K562 (cell line): ENCODE measurements at regions not wholly inside any gene's neighbourhood (a gene's known extent, or its start where the extent isn't known, plus 50 kb on each side); places are given as distances from the start of the nearest gene placed in this dataset.

Experiments
- ATAC-seq: fragments of 200-7000 bp; cut with Tn5 transposase; 3 replicates; pipeline ENCODE4 v1.9.1; 2020; ENCODE audit warnings: moderate library complexity
- BruUV-seq: library from RNA; stranded (reverse); fragments of 400-500 nt; replicated peaks from 2 replicates; lab custom pipeline; 2021; lab: Mats Ljungman, UMichigan
- CTCF ChIA-PET: fragments of 300-600 bp; formaldehyde crosslinking; extraction: SDS; loops from one replicate; lab custom pipeline; 2021; ENCODE audit warnings: low intra/inter-chr PET ratio; lab: Yijun Ruan, JAX
- POLR2A ChIA-PET: fragments of 300-600, 350-650 bp; sonication (Branson Sonifier 250); formaldehyde crosslinking; extraction: SDS; loops from one replicate; lab custom pipeline; 2021; ENCODE audit warnings: antibody characterized with exemption, inconsistent platforms; lab: Yijun Ruan, JAX
- DNase-seq, 4 experiments: peaks; one replicate each; pipeline versions ENCODE4 v3.0.0 to v3.0.0-alpha.2; 2011 to 2018; ENCODE audit warnings: low spot score in 3 of 4, mixed read lengths in 3 of 4; ENCODE audit errors: extremely low read depth in 1 of 4
- FAIRE-seq: peaks from 2 replicates; lab custom pipeline; 2011; peaks lifted over from hg19 to GRCh38; lab: Jason Lieb, UNC
- H2AFZ ChIP-seq: 2 replicates; pipeline ENCODE4 v1.6.0; 2011; ENCODE audit warnings: low read depth, low read length, control low read depth, inconsistent platforms
- H3K27ac ChIP-seq: fragments of 200-600 bp; 3 replicates; pipeline ENCODE4 v1.8.0; 2011; ENCODE audit warnings: low read depth, mild to moderate bottlenecking, control low read depth, inconsistent platforms, low read length, moderate library complexity, mixed read lengths; ENCODE audit errors: extremely low read depth
- H3K27me3 ChIP-seq, 2 experiments: fragments of 300-600 bp in 1 of 2; 2 replicates in 1 of 2; 3 replicates in 1 of 2; pipeline versions ENCODE4 v1.6.0 to v1.8.0; 2011; ENCODE audit warnings: inconsistent platforms in 2 of 2, low read length in 2 of 2, mild to moderate bottlenecking in 1 of 2, mixed read lengths in 1 of 2, moderate library complexity in 1 of 2; ENCODE audit not compliant: control insufficient read depth in 2 of 2, insufficient read depth in 2 of 2
- H3K36me3 ChIP-seq: fragments of 300-600 bp; 3 replicates; pipeline ENCODE4 v1.8.0; 2011; ENCODE audit warnings: mild to moderate bottlenecking, low read length, inconsistent platforms; ENCODE audit not compliant: control insufficient read depth, insufficient read depth
- H3K4me1 ChIP-seq, 2 experiments: fragments of 200-600 bp in 1 of 2; replicated peaks in 1 of 2; 2 replicates in 1 of 2; 3 replicates in 1 of 2; pipeline versions ENCODE4 v1.5.1 to v1.8.0; 2011; ENCODE audit warnings: inconsistent platforms in 2 of 2, low read length in 2 of 2, mild to moderate bottlenecking in 1 of 2, mixed read lengths in 1 of 2, moderate library complexity in 1 of 2; ENCODE audit not compliant: control insufficient read depth in 2 of 2, insufficient read depth in 2 of 2
- H3K4me2 ChIP-seq: 2 replicates; pipeline ENCODE4 v1.6.1; 2011; ENCODE audit warnings: low read length, control low read depth, inconsistent platforms, mixed read lengths; ENCODE audit not compliant: insufficient read depth
- H3K4me3 ChIP-seq: fragments of 200-600 bp; sonication (generic), shearing (Covaris generic); 2 replicates; pipeline ENCODE4 v1.5.1; 2016; ENCODE audit warnings: control low read depth, inconsistent platforms
- H3K79me2 ChIP-seq: fragments of 200-600 bp; 3 replicates; pipeline ENCODE4 v1.8.0; 2011; ENCODE audit warnings: low read length, inconsistent platforms; ENCODE audit not compliant: control insufficient read depth, insufficient read depth
- H3K9ac ChIP-seq, 2 experiments: 2 replicates each; pipeline versions ENCODE4 v1.6.0 to v1.6.1; 2011; ENCODE audit warnings: low read depth in 2 of 2, low read length in 2 of 2, control low read depth in 1 of 2, inconsistent platforms in 1 of 2, mild to moderate bottlenecking in 1 of 2, mixed read lengths in 1 of 2; ENCODE audit not compliant: insufficient read depth in 1 of 2
- H3K9me1 ChIP-seq: one replicate; pipeline ENCODE4 v1.6.0; 2011; ENCODE audit warnings: inconsistent platforms, mild to moderate bottlenecking, low read length, moderate library complexity; ENCODE audit not compliant: control insufficient read depth, insufficient read depth
- H3K9me3 ChIP-seq: replicated peaks from 2 replicates; pipeline ENCODE4 v1.5.1; 2011; ENCODE audit warnings: low read depth, low read length, inconsistent platforms; ENCODE audit not compliant: control insufficient read depth, insufficient read depth
- H4K20me1 ChIP-seq: replicated peaks from 2 replicates; pipeline ENCODE4 v1.6.1; 2011; ENCODE audit warnings: low read length, inconsistent platforms, mixed read lengths; ENCODE audit not compliant: control insufficient read depth, insufficient read depth
- CBX1 ChIP-seq: sonication (generic); IDR thresholded peaks from 2 replicates; pipeline ENCODE4 v1.6.1; 2016; ENCODE audit warnings: antibody characterized with exemption, low read depth, mild to moderate bottlenecking
- KHSRP ChIP-seq: fragments of 450-650 bp; IDR thresholded peaks from 2 replicates; pipeline ENCODE4 v1.6.1; 2017
- SETDB1 ChIP-seq: IDR thresholded peaks from one replicate; pipeline ENCODE4 v1.6.1; 2012; ENCODE audit warnings: low read length, control low read depth, inconsistent platforms
- SMAD1 ChIP-seq: fragments of 150-350 bp; IDR thresholded peaks from 2 replicates; pipeline ENCODE4 v1.6.1; 2014; ENCODE audit warnings: low read length, low read depth; ENCODE audit not compliant: partially characterized antibody
- SRSF9 ChIP-seq: fragments of 200-400 bp; formaldehyde crosslinking; IDR thresholded peaks from 2 replicates; pipeline ENCODE4 v1.6.1; 2017; ENCODE audit warnings: low read depth, low read length, borderline replicate concordance
- ZBTB26 ChIP-seq: fragments of 450-650 bp; formaldehyde crosslinking; IDR thresholded peaks from 2 replicates; pipeline ENCODE4 v1.4.0; 2022; ENCODE audit warnings: missing genetic modification characterization
- ZNF41 ChIP-seq: fragments of 250-450 bp; sonication (Bioruptor Pico); conservative IDR thresholded peaks from 2 replicates; pipeline ENCODE4 v1.4.0; 2020; ENCODE audit warnings: mild to moderate bottlenecking
- ZNF77 ChIP-seq: fragments of 250-450 bp; sonication (Bioruptor Pico); IDR thresholded peaks from 2 replicates; pipeline ENCODE4 v1.5.0; 2020
- WGBS: fragments of 100-300 bp; shearing (Covaris generic); methylation state at CpG from one replicate; pipeline ENCODE4 v1.1.6; 2016; ENCODE audit warnings: low coverage, mixed read lengths; ENCODE audit not compliant: insufficient coverage; ENCODE audit errors: missing lambda C conversion rate; 5-methylcytosine and 5-hydroxymethylcytosine counted together
- in situ Hi-C: fragments of 300-500 bp; cut with MboI; formaldehyde crosslinking; loops from 4 replicates; pipeline ENCODE4 v1.15.0; 2018; ENCODE audit warnings: inconsistent platforms, mixed read lengths
- intact Hi-C: fragments of 100-400 bp; cut with micrococcal nuclease; formaldehyde crosslinking; loops from 2 replicates; pipeline ENCODE4 v1.14.2; 2022

- TF ChIP-seq KHSRP (no peak), ZNF77 (CRISPR knock-in tag) (no peak), CBX1 (no peak), ZNF41 (CRISPR knock-in tag) (no peak), ZBTB26 (CRISPR knock-in tag) (no peak), SETDB1 (no peak), SMAD1 (no peak), SRSF9 (no peak)
- H3K27ac ChIP-seq, result no peak overlapping the region
- intact Hi-C loops, result loop anchor here (10.0 kb wide), 1 partner anchor 105 kb away; no protein-coding TSS in a partner anchor
- H3K9me1 ChIP-seq, result no peaks in the 10 kb centered on the region
- in situ Hi-C loops, result no loop called here
- WGBS, result 8% methylated on average over 2 of the region's 2 CpGs
- CTCF ChIA-PET, result no interaction called here
- H3K4me3 ChIP-seq, result no peak overlapping the region
- no peak overlapping the region for H3K4me2 ChIP-seq
- no peaks in the 10 kb centered on the region for H3K9me3 ChIP-seq
- H3K36me3 ChIP-seq, result no peaks in the 10 kb centered on the region
- ATAC-seq (no peak), FAIRE-seq (no peak), DNase-seq (no peak)
- no peak overlapping the region; the same call in 1 of the 2 replicates for H2AFZ ChIP-seq
- POLR2A ChIA-PET, result interaction anchor here (0.6 to 0.7 kb wide), 3 partner anchors 12 to 583 kb away, joined by 3 read pairs; no protein-coding TSS in a partner anchor
- H3K4me1 ChIP-seq, result no peaks in the 10 kb centered on the region
- H3K79me2 ChIP-seq, result no peaks in the 10 kb centered on the region
- H3K9ac ChIP-seq, result no peak overlapping the region
- no peaks in the 10 kb centered on the region for H3K27me3 ChIP-seq
- BruUV-seq, result no TSS peak
- H4K20me1 ChIP-seq, result no peaks in the 10 kb centered on the region
Observed at GRCh38 chr11:95599959-95600586, 189.5 kb downstream of the FAM76B start.
